ENCODE measurements at regions not wholly inside any gene's neighbourhood (a gene's known extent, or its start where the extent isn't known, plus 50 kb on each side); places are given as distances from the start of the nearest gene placed in this dataset.
"Not testable (repeated sequence)": the region's sequence is repeated elsewhere in the genome, so short reads cannot be mapped to it uniquely, and the experiment has no call there.

GRCh38 chr16:51549836-51550235 is 398.8 kb upstream of the SALL1 start:
- no peak for DNase-seq (ENCODE audit: low read depth)
- no peak overlapping the region for H3K4me3 ChIP-seq (ENCODE audit: low read depth, low read length)

- no peak overlapping the region for H3K4me3 ChIP-seq (ENCODE audit: low read depth, low read length)
- DNase-seq (ENCODE audit: low read depth), result no peak
Observed at GRCh38 chr16:51545951-51546350, 394.9 kb upstream of the SALL1 start.

- DNase-seq (ENCODE audit: low read depth), result no peak
- no peak overlapping the region for H3K4me3 ChIP-seq (ENCODE audit: low read depth, low read length)
Observed at GRCh38 chr16:51544851-51545467, 393.9 kb upstream of the SALL1 start.

GRCh38 chr16:51543971-51544370 is 392.9 kb upstream of the SALL1 start:
- no peak overlapping the region for H3K4me3 ChIP-seq (ENCODE audit: low read depth, low read length)
- DNase-seq (ENCODE audit: low read depth), result no peak

GRCh38 chr16:51542981-51543815 is 392.1 kb upstream of the SALL1 start:
- no peak for DNase-seq (ENCODE audit: low read depth)
- no peak overlapping the region for H3K4me3 ChIP-seq (ENCODE audit: low read depth, low read length)

- no peak for DNase-seq (ENCODE audit: low read depth)
- H3K4me3 ChIP-seq (ENCODE audit: low read depth, low read length), result no peak overlapping the region
Observed at GRCh38 chr16:51540259-51540658, 389.2 kb upstream of the SALL1 start.

GRCh38 chr16:51538707-51539498 is 387.8 kb upstream of the SALL1 start:
- DNase-seq (ENCODE audit: low read depth), result peak; percentile 94
- H3K4me3 ChIP-seq (ENCODE audit: low read depth, low read length), result no peak overlapping the region

GRCh38 chr16:51535591-51535990 is 384.5 kb upstream of the SALL1 start:
- H3K4me3 ChIP-seq (ENCODE audit: low read depth, low read length), result no peak overlapping the region
- no peak for DNase-seq (ENCODE audit: low read depth)

GRCh38 chr16:51532551-51532950 is 381.5 kb upstream of the SALL1 start:
- no peak overlapping the region for H3K4me3 ChIP-seq (ENCODE audit: low read depth, low read length)
- no peak for DNase-seq (ENCODE audit: low read depth)

- H3K4me3 ChIP-seq (ENCODE audit: low read depth, low read length), result no peak overlapping the region
- DNase-seq (ENCODE audit: low read depth), result no peak
Observed at GRCh38 chr16:51531271-51531670, 380.2 kb upstream of the SALL1 start.

- H3K4me3 ChIP-seq (ENCODE audit: low read depth, low read length), result no peak overlapping the region
- DNase-seq (ENCODE audit: low read depth), result no peak
Observed at GRCh38 chr16:51527349-51527748, 376.3 kb upstream of the SALL1 start.

GRCh38 chr16:51526621-51527020 is 375.6 kb upstream of the SALL1 start:
- DNase-seq (ENCODE audit: low read depth), result no peak
- no peak overlapping the region for H3K4me3 ChIP-seq (ENCODE audit: low read depth, low read length)

GRCh38 chr16:51524555-51525373 is 373.7 kb upstream of the SALL1 start:
- H3K4me3 ChIP-seq (ENCODE audit: low read depth, low read length), result no peak overlapping the region
- peak; percentile 57 for DNase-seq (ENCODE audit: low read depth)

- no peak overlapping the region for H3K4me3 ChIP-seq (ENCODE audit: low read depth, low read length)
- DNase-seq (ENCODE audit: low read depth), result no peak
Observed at GRCh38 chr16:51524070-51524469, 373.0 kb upstream of the SALL1 start.

- H3K4me3 ChIP-seq (ENCODE audit: low read depth, low read length), result no peak overlapping the region
- DNase-seq (ENCODE audit: low read depth), result no peak
Observed at GRCh38 chr16:51523400-51523799, 372.3 kb upstream of the SALL1 start.

GRCh38 chr16:51522902-51523301 is 371.8 kb upstream of the SALL1 start:
- no peak overlapping the region for H3K4me3 ChIP-seq (ENCODE audit: low read depth, low read length)
- DNase-seq (ENCODE audit: low read depth), result no peak

GRCh38 chr16:51516960-51517359 is 365.9 kb upstream of the SALL1 start:
- not testable (repeated sequence) for H3K4me3 ChIP-seq (ENCODE audit: low read depth, low read length); DNase-seq (ENCODE audit: low read depth)

- DNase-seq (ENCODE audit: low read depth), result no peak
- H3K4me3 ChIP-seq (ENCODE audit: low read depth, low read length), result no peak overlapping the region
Observed at GRCh38 chr16:51510416-51510815, 359.3 kb upstream of the SALL1 start.

GRCh38 chr16:51509336-51509735 is 358.3 kb upstream of the SALL1 start:
- no peak for DNase-seq (ENCODE audit: low read depth)
- no peak overlapping the region for H3K4me3 ChIP-seq (ENCODE audit: low read depth, low read length)

All from skeletal muscle cell (primary cell).